Effector memory CD8-positive, alpha-beta T cell (primary cell): ENCODE measurements at regions not wholly inside any gene's neighbourhood (a gene's known extent, or its start where the extent isn't known, plus 50 kb on each side); places are given as distances from the start of the nearest gene placed in this dataset.
"Not testable (repeated sequence)": the region's sequence is repeated elsewhere in the genome, so short reads cannot be mapped to it uniquely, and the experiment has no call there.

ENCODE experiments used
- ATAC-seq: fragments of 150-1000 bp; cut with Tn5 transposase; replicated peaks from 2 replicates; pipeline ENCODE4 v1.10.0; 2021; ENCODE audit warnings: mild to moderate bottlenecking, moderate library complexity
- DNase-seq, 3 experiments: peaks; one replicate each; pipeline ENCODE4 v3.0.0; 2021
- H3K27ac Mint-ChIP-seq, 2 donors: one replicate each; pipeline ENCODE4 v1.8.0; 2022; ENCODE audit warnings: mild to moderate bottlenecking in 2 of 2, mixed read lengths in 2 of 2, moderate library complexity in 2 of 2
- H3K27me3 Mint-ChIP-seq, 2 donors: one replicate each; pipeline ENCODE4 v1.8.0; 2022; ENCODE audit warnings: mixed read lengths in 2 of 2
- H3K36me3 Mint-ChIP-seq: one replicate; pipeline ENCODE4 v1.8.0; 2022; ENCODE audit warnings: mild to moderate bottlenecking, moderate library complexity, mixed read lengths; ENCODE audit not compliant: insufficient read depth
- H3K4me1 Mint-ChIP-seq, 2 donors: one replicate each; pipeline ENCODE4 v1.8.0; 2022; ENCODE audit warnings: low read depth in 2 of 2, mixed read lengths in 2 of 2
- H3K4me3 Mint-ChIP-seq, 2 donors: one replicate each; pipeline ENCODE4 v1.8.0; 2022; ENCODE audit warnings: mild to moderate bottlenecking in 2 of 2, mixed read lengths in 2 of 2, moderate library complexity in 2 of 2
- H3K9me3 Mint-ChIP-seq, 2 donors: one replicate each; pipeline ENCODE4 v1.8.0; 2022; ENCODE audit warnings: mixed read lengths in 2 of 2

- Mint-ChIP-seq H3K36me3 (no peaks in the 10 kb centered on the region), H3K4me1 (no peaks in the 10 kb centered on the region), H3K27me3 (no peaks in the 10 kb centered on the region), H3K9me3 (peaks cover 0 to 7% of the 10 kb centered on the region in 2 donors), H3K27ac (no peak overlapping the region), H3K4me3 (no peak overlapping the region)
- ATAC-seq (no peak), DNase-seq (no peak)
Measured at GRCh38 chr7:119596651-119597050, 676.3 kb upstream of the KCND2 start.

- no peak overlapping the region for H3K27ac Mint-ChIP-seq
- no peaks in the 10 kb centered on the region for H3K36me3 Mint-ChIP-seq
- no peak for DNase-seq
- no peaks in the 10 kb centered on the region for H3K4me1 Mint-ChIP-seq
- peaks cover 16 to 25% of the 10 kb centered on the region in 2 donors for H3K9me3 Mint-ChIP-seq
- no peaks in the 10 kb centered on the region for H3K27me3 Mint-ChIP-seq
- H3K4me3 Mint-ChIP-seq: no peak overlapping the region
- ATAC-seq: no peak
Measured at GRCh38 chr7:119606297-119606696, 666.7 kb upstream of the KCND2 start.

- Mint-ChIP-seq H3K9me3 (peaks cover 16 to 19% of the 10 kb centered on the region in 2 donors), H3K27ac (no peak overlapping the region), H3K4me3 (no peak overlapping the region), H3K27me3 (no peaks in the 10 kb centered on the region), H3K36me3 (peaks cover 3% of the 10 kb centered on the region), H3K4me1 (no peaks in the 10 kb centered on the region)
- ATAC-seq (no peak), DNase-seq (no peak)
Measured at GRCh38 chr7:119620769-119621168, 652.2 kb upstream of the KCND2 start.

- Mint-ChIP-seq H3K4me3 (no peak overlapping the region), H3K27me3 (no peaks in the 10 kb centered on the region), H3K9me3 (peaks cover 8 to 17% of the 10 kb centered on the region in 2 donors), H3K36me3 (peaks cover 3% of the 10 kb centered on the region), H3K4me1 (no peaks in the 10 kb centered on the region), H3K27ac (no peak overlapping the region)
- ATAC-seq (no peak), DNase-seq (no peak)
Measured at GRCh38 chr7:119623427-119623826, 649.5 kb upstream of the KCND2 start.

GRCh38 chr7:119630406-119630969, 642.5 kb upstream of the KCND2 start:
- DNase-seq (no peak), ATAC-seq (no peak)
- H3K27me3 Mint-ChIP-seq: no peaks in the 10 kb centered on the region
- H3K4me3 Mint-ChIP-seq: no peak overlapping the region
- no peaks in the 10 kb centered on the region for H3K4me1 Mint-ChIP-seq
- peaks cover 7 to 16% of the 10 kb centered on the region in 2 donors for H3K9me3 Mint-ChIP-seq
- no peaks in the 10 kb centered on the region for H3K36me3 Mint-ChIP-seq
- H3K27ac Mint-ChIP-seq: no peak overlapping the region

GRCh38 chr7:119633812-119634211, 639.2 kb upstream of the KCND2 start:
- H3K36me3 Mint-ChIP-seq, DNase-seq, H3K4me1 Mint-ChIP-seq, H3K27me3 Mint-ChIP-seq, H3K4me3 Mint-ChIP-seq, ATAC-seq, H3K27ac Mint-ChIP-seq: not testable (repeated sequence)
- peaks cover 7 to 32% of the 10 kb centered on the region in 2 donors for H3K9me3 Mint-ChIP-seq

- no peaks in the 10 kb centered on the region for H3K4me1 Mint-ChIP-seq
- no peak for DNase-seq
- no peak overlapping the region for H3K27ac Mint-ChIP-seq
- no peak for ATAC-seq
- no peaks in the 10 kb centered on the region for H3K36me3 Mint-ChIP-seq
- no peak overlapping the region for H3K4me3 Mint-ChIP-seq
- no peaks in the 10 kb centered on the region for H3K27me3 Mint-ChIP-seq
- H3K9me3 Mint-ChIP-seq: peaks cover 10 to 31% of the 10 kb centered on the region in 2 donors
Measured at GRCh38 chr7:119640326-119640725, 632.6 kb upstream of the KCND2 start.

- H3K9me3 Mint-ChIP-seq: peaks cover 10 to 30% of the 10 kb centered on the region in 2 donors
- no peak for DNase-seq
- H3K4me3 Mint-ChIP-seq: no peak overlapping the region
- no peak for ATAC-seq
- H3K27me3 Mint-ChIP-seq: no peaks in the 10 kb centered on the region
- no peak overlapping the region for H3K27ac Mint-ChIP-seq
- H3K4me1 Mint-ChIP-seq: no peaks in the 10 kb centered on the region
- H3K36me3 Mint-ChIP-seq: no peaks in the 10 kb centered on the region
Measured at GRCh38 chr7:119640861-119641260, 632.1 kb upstream of the KCND2 start.

GRCh38 chr7:119643558-119643957, 629.4 kb upstream of the KCND2 start:
- Mint-ChIP-seq H3K4me1 (no peaks in the 10 kb centered on the region), H3K9me3 (peaks cover 4 to 24% of the 10 kb centered on the region in 2 donors), H3K27me3 (no peaks in the 10 kb centered on the region), H3K4me3 (no peak overlapping the region), H3K27ac (no peak overlapping the region), H3K36me3 (no peaks in the 10 kb centered on the region)
- ATAC-seq (no peak), DNase-seq (no peak)

GRCh38 chr7:119647286-119647685, 625.7 kb upstream of the KCND2 start:
- Mint-ChIP-seq H3K27me3 (no peaks in the 10 kb centered on the region), H3K9me3 (peaks cover 3 to 16% of the 10 kb centered on the region in 2 donors), H3K4me3 (no peak overlapping the region), H3K4me1 (no peaks in the 10 kb centered on the region), H3K27ac (no peak overlapping the region), H3K36me3 (no peaks in the 10 kb centered on the region)
- DNase-seq: no peak
- ATAC-seq: no peak

GRCh38 chr7:119648752-119649151, 624.2 kb upstream of the KCND2 start:
- not testable (repeated sequence) for H3K27ac Mint-ChIP-seq, H3K27me3 Mint-ChIP-seq, DNase-seq, H3K4me3 Mint-ChIP-seq, H3K36me3 Mint-ChIP-seq, H3K4me1 Mint-ChIP-seq, ATAC-seq, H3K9me3 Mint-ChIP-seq

GRCh38 chr7:119660080-119660479, 612.9 kb upstream of the KCND2 start:
- Mint-ChIP-seq H3K9me3 (no peaks in the 10 kb centered on the region), H3K27me3 (no peaks in the 10 kb centered on the region), H3K27ac (no peak overlapping the region), H3K36me3 (no peaks in the 10 kb centered on the region), H3K4me3 (no peak overlapping the region), H3K4me1 (no peaks in the 10 kb centered on the region)
- ATAC-seq (no peak), DNase-seq (no peak)

GRCh38 chr7:119664601-119665000, 608.4 kb upstream of the KCND2 start:
- ATAC-seq: no peak
- Mint-ChIP-seq H3K4me1 (no peaks in the 10 kb centered on the region), H3K9me3 (peaks cover 0 to 3% of the 10 kb centered on the region in 2 donors), H3K4me3 (no peak overlapping the region), H3K27ac (no peak overlapping the region), H3K27me3 (no peaks in the 10 kb centered on the region), H3K36me3 (no peaks in the 10 kb centered on the region)
- DNase-seq: no peak

GRCh38 chr7:119665796-119666195, 607.2 kb upstream of the KCND2 start:
- Mint-ChIP-seq H3K36me3 (no peaks in the 10 kb centered on the region), H3K27me3 (no peaks in the 10 kb centered on the region), H3K9me3 (peaks cover 0 to 3% of the 10 kb centered on the region in 2 donors), H3K4me1 (no peaks in the 10 kb centered on the region), H3K4me3 (no peak overlapping the region), H3K27ac (no peak overlapping the region)
- DNase-seq (no peak), ATAC-seq (no peak)

GRCh38 chr7:119681336-119681735, 591.6 kb upstream of the KCND2 start:
- Mint-ChIP-seq H3K4me3 (no peak overlapping the region), H3K36me3 (no peaks in the 10 kb centered on the region), H3K27me3 (no peaks in the 10 kb centered on the region), H3K4me1 (no peaks in the 10 kb centered on the region), H3K9me3 (no peaks in the 10 kb centered on the region), H3K27ac (no peak overlapping the region)
- DNase-seq (no peak), ATAC-seq (no peak)
